ENCODE measurements at regions not wholly inside any gene's neighbourhood (a gene's known extent, or its start where the extent isn't known, plus 50 kb on each side); places are given as distances from the start of the nearest gene placed in this dataset.

GRCh38 chr1:71312545-71312944 is 231.7 kb upstream of the ZRANB2 start:
- H3K27me3 ChIP-seq (replicated peaks; ENCODE audit: control insufficient read depth, insufficient read depth, low read length), result no peaks in the 10 kb centered on the region
- no peaks in the 10 kb centered on the region for H3K36me3 ChIP-seq (ENCODE audit: control insufficient read depth, insufficient read depth, low read length)
- TF ChIP-seq, protein P1, sequence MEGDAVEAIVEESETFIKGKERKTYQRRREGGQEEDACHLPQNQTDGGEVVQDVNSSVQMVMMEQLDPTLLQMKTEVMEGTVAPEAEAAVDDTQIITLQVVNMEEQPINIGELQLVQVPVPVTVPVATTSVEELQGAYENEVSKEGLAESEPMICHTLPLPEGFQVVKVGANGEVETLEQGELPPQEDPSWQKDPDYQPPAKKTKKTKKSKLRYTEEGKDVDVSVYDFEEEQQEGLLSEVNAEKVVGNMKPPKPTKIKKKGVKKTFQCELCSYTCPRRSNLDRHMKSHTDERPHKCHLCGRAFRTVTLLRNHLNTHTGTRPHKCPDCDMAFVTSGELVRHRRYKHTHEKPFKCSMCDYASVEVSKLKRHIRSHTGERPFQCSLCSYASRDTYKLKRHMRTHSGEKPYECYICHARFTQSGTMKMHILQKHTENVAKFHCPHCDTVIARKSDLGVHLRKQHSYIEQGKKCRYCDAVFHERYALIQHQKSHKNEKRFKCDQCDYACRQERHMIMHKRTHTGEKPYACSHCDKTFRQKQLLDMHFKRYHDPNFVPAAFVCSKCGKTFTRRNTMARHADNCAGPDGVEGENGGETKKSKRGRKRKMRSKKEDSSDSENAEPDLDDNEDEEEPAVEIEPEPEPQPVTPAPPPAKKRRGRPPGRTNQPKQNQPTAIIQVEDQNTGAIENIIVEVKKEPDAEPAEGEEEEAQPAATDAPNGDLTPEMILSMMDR (IDR thresholded peaks at IDR 0.05; ENCODE audit: insufficient read depth, low read length, poor library complexity, severe bottlenecking), result no peak
- H3K4me3 ChIP-seq (replicated peaks; ENCODE audit: low read depth, low read length), result no peak overlapping the region
- DNase-seq (ENCODE audit: extremely low read depth, insufficient read length), result no peak

- H3K36me3 ChIP-seq (ENCODE audit: control insufficient read depth, insufficient read depth, low read length), result no peaks in the 10 kb centered on the region
- TF ChIP-seq, protein P1 (IDR thresholded peaks at IDR 0.05; ENCODE audit: insufficient read depth, low read length, poor library complexity, severe bottlenecking), result no peak
- H3K4me3 ChIP-seq (replicated peaks; ENCODE audit: low read depth, low read length), result no peak overlapping the region
Measured at GRCh38 chr1:71311376-71311775, 230.5 kb upstream of the ZRANB2 start.

DNA sequence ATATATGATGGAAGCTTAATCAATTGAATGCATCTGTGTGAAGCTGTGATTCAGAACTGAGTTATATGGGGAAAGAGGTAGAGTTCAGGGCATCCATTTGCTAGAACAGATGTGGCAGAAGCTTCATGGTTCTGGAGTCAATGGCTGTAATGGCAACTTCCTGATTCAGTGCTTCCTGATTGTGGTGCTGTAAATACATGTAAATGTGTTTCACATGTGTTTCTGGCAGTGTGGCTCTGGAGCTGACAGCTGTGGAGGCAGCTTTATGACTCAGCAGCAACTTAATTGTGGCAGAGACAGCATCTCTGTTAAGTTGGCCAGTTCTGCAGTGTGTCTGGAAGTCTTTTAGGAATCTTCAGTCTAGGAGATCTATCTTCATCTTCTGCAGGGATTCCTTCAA is 226.6 kb upstream of the ZRANB2 start:
- TF ChIP-seq, protein P1 (IDR thresholded peaks at IDR 0.05; ENCODE audit: insufficient read depth, low read length, poor library complexity, severe bottlenecking), result no peak
- H3K36me3 ChIP-seq (ENCODE audit: control insufficient read depth, insufficient read depth, low read length), result no peaks in the 10 kb centered on the region
- no peak for DNase-seq (ENCODE audit: extremely low read depth, insufficient read length)
- no peak overlapping the region for H3K4me3 ChIP-seq (replicated peaks; ENCODE audit: low read depth, low read length)
- no peaks in the 10 kb centered on the region for H3K27me3 ChIP-seq (replicated peaks; ENCODE audit: control insufficient read depth, insufficient read depth, low read length)

More at GRCh38 chr1:71311376-71311775, 230.5 kb upstream of the ZRANB2 start:
- H3K27me3 ChIP-seq (replicated peaks; ENCODE audit: control insufficient read depth, insufficient read depth, low read length), result no peaks in the 10 kb centered on the region
- DNase-seq (ENCODE audit: extremely low read depth, insufficient read length), result no peak

- H3K27me3 ChIP-seq (replicated peaks; ENCODE audit: control insufficient read depth, insufficient read depth, low read length), result no peaks in the 10 kb centered on the region
- TF ChIP-seq, protein P1 (IDR thresholded peaks at IDR 0.05; ENCODE audit: insufficient read depth, low read length, poor library complexity, severe bottlenecking), result no peak
- no peak for DNase-seq (ENCODE audit: extremely low read depth, insufficient read length)
- H3K36me3 ChIP-seq (ENCODE audit: control insufficient read depth, insufficient read depth, low read length), result no peaks in the 10 kb centered on the region
- H3K4me3 ChIP-seq (replicated peaks; ENCODE audit: low read depth, low read length), result no peak overlapping the region
Measured at GRCh38 chr1:71304125-71304524, 223.3 kb upstream of the ZRANB2 start.

DNA sequence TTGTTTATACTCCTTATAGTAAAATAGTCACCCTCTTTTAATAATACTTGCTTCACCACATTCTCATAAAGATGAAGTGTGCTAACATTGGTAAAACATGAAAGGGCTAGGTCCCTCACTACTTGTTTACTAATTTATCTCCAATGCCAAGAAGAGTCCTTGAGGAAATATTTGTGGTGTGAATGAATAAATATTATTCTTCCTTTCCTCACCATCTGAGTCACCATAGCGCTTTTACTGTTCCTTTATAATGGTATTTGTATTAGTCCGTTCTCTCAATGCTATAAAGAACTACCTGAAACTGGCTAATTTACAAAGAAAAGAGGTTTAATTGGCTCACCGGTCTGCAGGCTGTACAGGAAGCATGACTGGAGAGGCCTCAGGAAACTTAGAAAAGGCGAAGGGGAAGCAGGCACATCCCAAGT is 222.8 kb upstream of the ZRANB2 start:
- Histone ChIP-seq H3K27me3 (replicated peaks; ENCODE audit: control insufficient read depth, insufficient read depth, low read length) (no peaks in the 10 kb centered on the region), H3K36me3 (ENCODE audit: control insufficient read depth, insufficient read depth, low read length) (no peaks in the 10 kb centered on the region), H3K4me3 (replicated peaks; ENCODE audit: low read depth, low read length) (no peak overlapping the region)
- DNase-seq (ENCODE audit: extremely low read depth, insufficient read length), result no peak
- TF ChIP-seq, protein P1 (IDR thresholded peaks at IDR 0.05; ENCODE audit: insufficient read depth, low read length, poor library complexity, severe bottlenecking), result no peak

DNA sequence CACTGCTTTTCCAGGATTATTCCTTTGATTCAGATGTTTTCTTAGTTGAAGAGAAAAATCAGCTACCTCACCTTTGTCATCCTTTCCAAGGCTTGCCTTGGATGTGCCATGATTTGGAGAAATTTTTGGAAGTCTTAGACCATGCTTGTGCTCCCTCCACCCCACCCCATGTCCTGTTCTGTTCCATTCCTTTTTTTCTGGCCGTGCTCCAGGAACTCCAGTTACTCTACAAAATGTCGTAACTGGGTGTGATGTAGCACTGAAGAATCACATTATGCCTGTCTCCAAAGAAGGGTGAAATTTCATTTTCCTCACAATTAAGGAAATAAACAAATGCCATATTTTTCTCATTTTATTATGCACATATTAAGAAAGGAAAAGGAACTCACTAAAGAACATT is 217.8 kb upstream of the ZRANB2 start:
- no peak overlapping the region for H3K4me3 ChIP-seq (replicated peaks; ENCODE audit: low read depth, low read length)
- TF ChIP-seq, protein P1 (IDR thresholded peaks at IDR 0.05; ENCODE audit: insufficient read depth, low read length, poor library complexity, severe bottlenecking), result no peak
- no peaks in the 10 kb centered on the region for H3K27me3 ChIP-seq (replicated peaks; ENCODE audit: control insufficient read depth, insufficient read depth, low read length)
- no peaks in the 10 kb centered on the region for H3K36me3 ChIP-seq (ENCODE audit: control insufficient read depth, insufficient read depth, low read length)
- DNase-seq (ENCODE audit: extremely low read depth, insufficient read length), result no peak

Data from GM06990 (cell line).